Panc1 (cell line): ENCODE measurements at regions not wholly inside any gene's neighbourhood (a gene's known extent, or its start where the extent isn't known, plus 50 kb on each side); places are given as distances from the start of the nearest gene placed in this dataset.

Source experiments
- ATAC-seq: fragments of 200-7000 bp; cut with Tn5 transposase; 2 replicates; pipeline ENCODE4 v1.9.1; 2020; ENCODE audit warnings: mild to moderate bottlenecking, moderate library complexity
- BruUV-seq: library from RNA; stranded (reverse); fragments of 400-500 nt; replicated peaks from 2 replicates; lab custom pipeline; 2021; lab: Mats Ljungman, UMichigan
- CTCF ChIA-PET: fragments of 300-600 bp; sonication (Branson Sonifier 250); formaldehyde crosslinking; loops from one replicate; lab custom pipeline; 2022; ENCODE audit warnings: antibody characterized with exemption; lab: Charles Lee
- POLR2A ChIA-PET: fragments of 300-600 bp; sonication (Branson Sonifier 250); formaldehyde crosslinking; loops from one replicate; lab custom pipeline; 2022; ENCODE audit warnings: antibody characterized with exemption; lab: Charles Lee
- DNase-seq: peaks from one replicate; pipeline ENCODE4 v3.0.0-alpha.2; 2010; ENCODE audit warnings: low read depth, low spot score
- H3K27ac ChIP-seq: 2 replicates; pipeline ENCODE4 v1.5.1; 2011; ENCODE audit warnings: mild to moderate bottlenecking, low read length, inconsistent platforms
- H3K27me3 ChIP-seq: fragments of 200-500 bp; sonication (Bioruptor generic); 2 replicates; pipeline ENCODE4 v1.6.0; 2014; ENCODE audit warnings: low read length, inconsistent platforms; ENCODE audit not compliant: control insufficient read depth, insufficient read depth
- H3K36me3 ChIP-seq: fragments of 200-500 bp; sonication (Bioruptor generic); 2 replicates; pipeline ENCODE4 v1.5.1; 2014; ENCODE audit warnings: inconsistent platforms, mild to moderate bottlenecking, low read length, moderate library complexity; ENCODE audit not compliant: control insufficient read depth, insufficient read depth
- H3K4me1 ChIP-seq: 2 replicates; pipeline ENCODE4 v1.5.1; 2011; ENCODE audit warnings: inconsistent platforms, mild to moderate bottlenecking, low read length, moderate library complexity; ENCODE audit not compliant: control insufficient read depth, insufficient read depth
- H3K4me3 ChIP-seq, 2 experiments: 2 replicates each; pipeline ENCODE4 v1.5.1; 2011 to 2012; ENCODE audit warnings: low read depth in 2 of 2, low read length in 2 of 2, mild to moderate bottlenecking in 2 of 2, inconsistent platforms in 1 of 2, moderate library complexity in 1 of 2
- H3K9me3 ChIP-seq: fragments of 200-500 bp; sonication (Bioruptor generic); 2 replicates; pipeline ENCODE4 v1.5.1; 2014; ENCODE audit warnings: low read depth, mild to moderate bottlenecking, inconsistent platforms, low read length, moderate library complexity; ENCODE audit not compliant: control insufficient read depth, insufficient read depth
- CTCF ChIP-seq: fragments of 450-650 bp; IDR thresholded peaks from 2 replicates; pipeline ENCODE4 v1.5.1; 2017; ENCODE audit warnings: mild to moderate bottlenecking
- POLR2AphosphoS5 ChIP-seq: IDR thresholded peaks from 2 replicates; pipeline ENCODE4 v1.6.1; 2012; ENCODE audit warnings: mild to moderate bottlenecking, low read depth, low read length, moderate library complexity
- REST ChIP-seq, 2 experiments: IDR thresholded peaks; 2 replicates each; pipeline ENCODE4 v1.6.1; 2011 to 2012; ENCODE audit warnings: low read depth in 2 of 2, control low read depth in 1 of 2, low read length in 1 of 2, mild to moderate bottlenecking in 1 of 2, moderate library complexity in 1 of 2; ENCODE audit not compliant: insufficient read depth in 1 of 2
- SIN3A ChIP-seq: IDR thresholded peaks from 2 replicates; pipeline ENCODE4 v1.6.1; 2012; ENCODE audit warnings: low read depth, mild to moderate bottlenecking, low read length, moderate library complexity, borderline replicate concordance; ENCODE audit not compliant: insufficient read depth
- TCF7L2 ChIP-seq: IDR thresholded peaks from 2 replicates; pipeline ENCODE4 v1.6.1; 2011; ENCODE audit warnings: mild to moderate bottlenecking, low read depth, low read length, inconsistent platforms
- in situ Hi-C: cut with HindIII; loops from 2 replicates; pipeline ENCODE4 v1.10.0; 2016; ENCODE audit warnings: low sequenced_read_pairs, low pct_unique_long_range_greater_than_20kb
- intact Hi-C: fragments of 100-400 bp; cut with micrococcal nuclease; formaldehyde crosslinking; loops from one replicate; pipeline ENCODE4 v1.10.0; 2022; ENCODE audit not compliant: unreplicated experiment

- no peak for ATAC-seq
- in situ Hi-C loops (no loop called here), intact Hi-C loops (no loop called here)
- Histone ChIP-seq H3K27ac (no peak overlapping the region), H3K9me3 (no peaks in the 10 kb centered on the region), H3K4me3 (no peak overlapping the region), H3K27me3 (peaks cover 11% of the 10 kb centered on the region), H3K36me3 (no peaks in the 10 kb centered on the region), H3K4me1 (no peaks in the 10 kb centered on the region)
- ChIA-PET CTCF (no interaction called here), POLR2A (no interaction called here)
- no peak for TF ChIP-seq SIN3A
- TF ChIP-seq TCF7L2: no peak
- TF ChIP-seq CTCF: no peak
- TF ChIP-seq POLR2AphosphoS5: no peak
- no peak for TF ChIP-seq REST (IDR thresholded peaks at IDR 0.05; ENCODE audit: insufficient read depth in 1 of 2, low read depth in 2 of 2, low read length in 1 of 2)
- no peak for DNase-seq
- BruUV-seq: no TSS peak
Observed at GRCh38 chr16:22736791-22737190, 77.2 kb upstream of the HS3ST2 start.

GRCh38 chr16:22739077-22739476, 74.9 kb upstream of the HS3ST2 start:
- no peak for DNase-seq
- Histone ChIP-seq H3K4me3 (no peak overlapping the region), H3K4me1 (no peaks in the 10 kb centered on the region), H3K27ac (no peak overlapping the region), H3K36me3 (no peaks in the 10 kb centered on the region), H3K9me3 (no peaks in the 10 kb centered on the region), H3K27me3 (peaks cover 5% of the 10 kb centered on the region; the same call in 1 of the 2 replicates)
- intact Hi-C loops: no loop called here
- TF ChIP-seq SIN3A (no peak), REST (IDR thresholded peaks at IDR 0.05; ENCODE audit: insufficient read depth in 1 of 2, low read depth in 2 of 2, low read length in 1 of 2) (no peak), TCF7L2 (no peak), POLR2AphosphoS5 (no peak), CTCF (no peak)
- no TSS peak for BruUV-seq
- in situ Hi-C loops: no loop called here
- ATAC-seq: no peak
- CTCF ChIA-PET: no interaction called here
- POLR2A ChIA-PET: no interaction called here
